NCI-H2107 treated with DMSO at 0.1 percent for 48 hours (cell line): ENCODE measurements at regions not wholly inside any gene's neighbourhood (a gene's known extent, or its start where the extent isn't known, plus 50 kb on each side); places are given as distances from the start of the nearest gene placed in this dataset.

Experiments used
- DNase-seq: peaks from one replicate; lab custom pipeline; 2025; ENCODE audit not compliant: unreplicated experiment; lab: John Stamatoyannopoulos, UW

- no peak for DNase-seq
Measured at GRCh38 chr2:195319548-195320412, 337.2 kb upstream of the SLC39A10 start.

DNA sequence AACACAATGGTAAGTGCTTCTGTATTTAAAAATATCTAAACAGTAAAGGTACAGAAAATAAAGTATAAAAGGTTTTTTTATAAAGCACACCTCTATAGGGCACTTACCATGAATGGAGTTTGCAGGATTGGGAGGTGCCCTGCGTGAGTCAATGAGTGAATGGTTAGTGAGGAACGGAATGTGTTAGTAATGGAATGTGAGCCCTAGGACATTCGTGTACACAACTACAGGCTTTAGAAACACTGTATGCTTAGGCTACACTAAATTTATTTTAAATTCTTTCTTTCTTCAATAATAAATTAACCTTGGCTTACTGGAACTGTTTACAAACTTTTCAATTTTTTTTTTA, 337.9 kb upstream of the SLC39A10 start:
- no peak for DNase-seq

GRCh38 chr2:195318440-195319111, 338.4 kb upstream of the SLC39A10 start:
- DNase-seq = no peak

DNA sequence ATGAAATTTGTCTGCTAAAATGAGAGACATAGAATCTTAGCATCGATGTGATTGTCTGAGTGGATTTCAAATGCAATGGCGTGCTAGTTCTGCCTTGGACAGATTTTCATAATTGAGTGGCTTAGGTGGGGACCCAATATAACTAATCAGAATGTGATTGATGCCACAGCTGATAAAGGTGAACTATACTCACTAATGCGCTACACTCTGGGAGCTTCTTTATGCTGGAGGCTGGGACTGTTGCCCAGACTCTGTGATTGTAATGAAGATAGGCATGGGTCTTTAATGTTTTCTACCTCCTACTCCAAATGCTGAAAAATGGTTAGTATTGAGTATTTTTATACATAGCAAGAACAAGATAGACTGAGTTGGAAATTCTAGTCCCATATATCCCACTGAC, 339.5 kb upstream of the SLC39A10 start:
- DNase-seq = no peak

DNA sequence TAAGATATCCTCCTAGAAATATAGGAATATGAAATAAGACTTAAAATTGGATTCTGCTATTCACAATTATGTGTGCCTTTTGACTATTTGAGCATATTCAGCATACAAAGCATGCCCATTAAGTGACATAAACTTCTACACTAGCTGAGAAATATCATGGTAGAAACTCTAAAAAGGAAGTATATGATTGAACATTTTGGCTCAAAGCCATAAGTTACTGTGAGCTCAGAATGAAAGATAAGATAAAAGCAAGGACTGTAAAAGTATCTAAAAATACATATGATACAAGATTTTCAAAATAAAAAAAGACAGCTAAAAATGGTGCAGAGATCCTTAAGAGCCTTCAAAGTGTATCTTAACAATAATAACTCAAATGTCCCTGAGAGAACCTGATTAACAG, 340.5 kb upstream of the SLC39A10 start:
- DNase-seq = no peak

DNA sequence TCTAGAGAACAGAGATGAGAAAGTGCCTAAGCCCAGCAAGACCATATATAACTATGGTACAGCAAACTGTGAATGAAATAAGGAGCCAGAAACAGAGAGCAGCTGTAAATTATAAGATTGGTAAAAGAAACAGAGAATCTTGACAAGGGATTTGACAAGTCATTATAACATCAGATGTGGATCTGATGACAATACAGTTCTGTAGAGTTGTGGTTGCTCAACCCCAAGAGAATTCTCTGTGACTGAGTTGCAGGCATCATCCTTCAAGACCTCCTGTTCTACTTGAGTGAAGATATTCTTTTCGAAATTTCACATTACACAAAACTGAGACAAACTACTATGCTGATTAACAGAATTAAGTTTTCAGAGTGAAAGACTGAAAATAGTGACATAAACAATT, 343.1 kb upstream of the SLC39A10 start:
- no peak for DNase-seq

- DNase-seq = no peak
Measured at GRCh38 chr2:195312662-195313061, 344.4 kb upstream of the SLC39A10 start.

- DNase-seq = no peak
Measured at GRCh38 chr2:195308163-195308562, 348.9 kb upstream of the SLC39A10 start.

- DNase-seq = no peak
Measured at GRCh38 chr2:195307751-195308150, 349.3 kb upstream of the SLC39A10 start.

DNA sequence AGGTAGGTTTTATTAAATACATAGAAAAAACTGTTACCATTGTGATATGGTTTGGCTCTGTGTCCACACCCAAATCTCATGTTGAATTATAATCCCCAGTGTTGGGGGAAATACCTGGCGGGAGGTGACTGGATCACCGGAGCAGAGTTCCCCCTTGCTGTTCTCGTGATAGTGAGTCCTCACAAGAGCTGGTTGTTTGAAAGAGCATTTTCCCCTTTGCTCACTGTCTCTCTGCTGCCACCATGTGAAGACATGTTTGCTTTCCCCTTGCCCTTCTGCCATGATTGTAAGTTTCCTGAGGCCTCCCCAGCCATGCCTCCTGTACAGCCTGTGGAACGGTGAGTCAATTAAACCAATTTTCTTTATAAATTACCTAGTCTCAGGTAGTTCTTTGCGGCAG, 352.7 kb upstream of the SLC39A10 start:
- no peak for DNase-seq

DNA sequence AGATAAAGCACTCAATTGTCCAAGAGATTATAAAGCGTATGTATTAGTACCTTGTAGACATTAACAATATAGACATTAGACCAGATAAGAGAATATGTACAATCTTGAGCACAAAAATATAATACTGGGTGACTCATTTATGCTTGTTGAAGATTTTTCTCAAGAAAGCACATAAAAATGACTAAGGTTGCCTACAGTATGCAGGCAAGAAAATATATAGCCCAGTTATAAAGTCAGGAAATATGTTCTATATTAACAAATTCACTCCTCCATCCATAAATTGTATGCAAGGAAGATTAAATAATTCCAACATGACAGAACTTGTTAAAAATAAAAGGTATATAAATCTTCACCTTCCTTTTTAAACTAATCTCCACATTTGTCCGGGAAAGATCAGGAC, 356.4 kb upstream of the SLC39A10 start:
- no peak for DNase-seq

DNA sequence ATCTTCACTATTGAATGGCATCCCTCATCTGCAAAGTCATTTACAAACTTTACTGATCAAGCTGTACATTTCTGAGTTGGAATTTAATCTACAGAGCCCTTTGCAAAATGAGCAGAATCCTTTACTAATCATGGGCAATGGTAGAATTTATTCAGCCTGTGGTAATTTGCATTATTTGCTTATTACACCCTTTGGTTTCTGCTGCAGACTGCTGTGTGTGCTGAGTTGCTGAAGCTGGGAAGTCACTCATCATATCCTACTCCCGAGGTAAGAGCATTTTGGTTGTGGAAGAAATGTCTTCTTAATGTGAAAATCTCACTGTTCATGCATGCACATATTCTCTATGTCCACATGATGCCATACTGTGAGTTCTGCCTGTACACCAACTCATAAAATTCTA, 357.4 kb upstream of the SLC39A10 start:
- DNase-seq = no peak

GRCh38 chr2:195296490-195296889, 360.5 kb upstream of the SLC39A10 start:
- DNase-seq = no peak

DNA sequence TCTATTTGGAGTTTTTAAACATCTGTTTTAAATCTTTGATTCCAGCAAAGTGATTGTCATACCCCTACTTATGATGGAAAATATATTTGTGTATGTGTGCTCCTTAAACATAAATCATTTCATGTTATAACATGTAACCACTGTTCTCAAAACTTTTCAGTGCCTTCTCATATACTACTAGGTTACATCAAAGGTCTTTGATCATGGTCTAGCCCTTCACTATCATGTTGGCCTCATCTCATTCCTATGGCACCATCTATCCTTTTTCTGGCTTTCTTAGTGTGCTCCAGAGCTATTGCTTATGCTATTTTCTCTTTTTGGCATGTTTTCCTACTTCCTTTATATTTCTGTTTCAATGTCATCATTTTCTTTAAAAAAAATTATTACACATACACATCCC, 367.9 kb upstream of the SLC39A10 start:
- no peak for DNase-seq

DNA sequence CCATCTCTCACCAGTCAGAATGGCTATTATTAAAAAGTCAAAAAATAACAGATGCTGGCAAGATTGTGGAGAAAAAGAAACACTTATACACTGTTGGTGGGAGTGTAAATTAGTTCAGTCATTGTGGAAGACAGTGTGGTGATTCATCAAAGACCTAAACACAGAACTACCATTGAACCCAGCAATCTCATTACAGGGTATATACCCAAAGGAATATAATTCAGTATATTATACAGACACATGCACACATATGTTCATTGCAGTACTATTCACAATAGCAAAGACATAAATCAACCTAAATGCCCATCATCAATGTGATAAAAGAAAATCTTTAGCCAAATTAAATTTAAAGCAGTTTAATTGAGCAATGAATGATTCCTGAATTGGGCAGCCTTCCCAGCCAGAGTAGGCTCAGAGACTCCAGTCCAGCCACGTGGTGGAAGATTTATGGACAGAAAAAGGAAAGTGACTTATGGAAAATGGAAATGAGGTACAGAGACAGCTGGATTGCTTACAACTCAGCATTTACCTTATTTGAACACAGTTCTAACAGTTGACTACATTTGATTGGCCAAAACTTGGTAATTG, 377.1 kb upstream of the SLC39A10 start:
- DNase-seq = no peak

- no peak for DNase-seq
Measured at GRCh38 chr2:195270466-195271039, 386.5 kb upstream of the SLC39A10 start.

DNA sequence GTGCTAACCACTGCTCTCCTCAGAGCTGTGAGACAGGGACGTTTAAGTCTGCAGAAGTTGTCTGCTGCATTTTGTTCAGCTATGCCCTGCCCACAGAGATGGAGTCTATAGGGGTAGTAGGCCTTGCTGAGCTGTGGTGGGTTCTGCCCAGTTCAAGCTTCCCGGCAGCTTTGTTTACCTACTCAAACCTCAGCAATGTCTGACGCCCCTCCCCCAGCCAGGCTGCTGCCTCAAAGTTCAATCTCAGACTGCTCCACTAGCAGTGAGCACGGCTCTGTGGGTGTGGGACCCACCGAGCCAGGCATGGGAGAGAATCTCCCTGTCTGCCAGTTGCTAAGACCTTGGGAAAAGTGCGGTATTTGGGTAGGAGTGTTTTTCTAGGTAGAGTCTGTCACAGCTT, 387.8 kb upstream of the SLC39A10 start:
- no peak for DNase-seq

DNA sequence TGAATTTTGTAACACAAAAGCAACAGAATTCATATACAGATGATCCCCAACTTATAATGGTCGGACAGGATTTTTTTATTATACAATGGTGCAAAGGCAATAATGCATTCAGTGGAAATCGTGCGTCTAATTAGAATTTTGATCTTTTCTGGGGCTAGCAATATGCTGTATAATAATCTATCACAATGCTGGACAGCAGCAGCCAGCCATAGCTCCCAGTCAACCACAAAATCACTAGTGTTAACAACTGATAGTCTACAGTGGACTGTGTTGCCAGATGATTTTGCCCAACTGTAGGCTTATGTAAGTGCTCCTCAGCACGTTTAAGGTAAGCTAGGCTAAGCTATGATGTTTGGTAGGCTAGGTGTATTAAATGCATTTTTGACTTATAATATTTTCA, 399.0 kb upstream of the SLC39A10 start:
- no peak for DNase-seq

GRCh38 chr2:195252018-195252417, 405.0 kb upstream of the SLC39A10 start:
- no peak for DNase-seq

GRCh38 chr2:195251214-195251613, 405.8 kb upstream of the SLC39A10 start:
- DNase-seq = no peak

- DNase-seq = no peak
Measured at GRCh38 chr2:195238826-195239225, 418.2 kb upstream of the SLC39A10 start.

GRCh38 chr2:195238379-195238778, 418.6 kb upstream of the SLC39A10 start:
- no peak for DNase-seq
